Upper lobe of right lung (tissue), 1 donor: ENCODE measurements at regions not wholly inside any gene's neighbourhood (a gene's known extent, or its start where the extent isn't known, plus 50 kb on each side); places are given as distances from the start of the nearest gene placed in this dataset.

Experiments used
- ATAC-seq: fragments of 200-7000 bp; cut with Tn5 transposase; one replicate; pipeline ENCODE4 v1.9.1; 2020; ENCODE audit warnings: mild to moderate bottlenecking, moderate library complexity
- DNase-seq: peaks from one replicate; pipeline ENCODE4 v3.0.0-alpha.2; 2020
- H3K27ac ChIP-seq: fragments of 200-600 bp; one replicate; pipeline ENCODE4 v1.8.0; 2022
- H3K27me3 ChIP-seq: fragments of 200-600 bp; one replicate; pipeline ENCODE4 v1.8.0; 2022; ENCODE audit warnings: mild to moderate bottlenecking
- H3K36me3 ChIP-seq: fragments of 200-600 bp; one replicate; pipeline ENCODE4 v1.8.0; 2022
- H3K4me1 ChIP-seq: fragments of 200-600 bp; one replicate; pipeline ENCODE4 v1.8.0; 2022
- H3K4me3 ChIP-seq: fragments of 200-600 bp; one replicate; pipeline ENCODE4 v1.8.0; 2022; ENCODE audit warnings: mild to moderate bottlenecking
- H3K9me3 ChIP-seq: fragments of 200-600 bp; one replicate; pipeline ENCODE4 v1.8.0; 2022
- CTCF ChIP-seq: fragments of 200-600 bp; IDR thresholded peaks from one replicate; pipeline ENCODE4 v1.8.0; 2022; ENCODE audit warnings: antibody characterized with exemption
- intact Hi-C: fragments of 100-400 bp; cut with DNase I; formaldehyde crosslinking; loops from one replicate; pipeline ENCODE4 v1.11.0; 2022
- donor health status: DM: no; HTN: yes; CAD: no; lungs with severe emphysema.

- no peak for ATAC-seq
Measured at GRCh38 chr14:86288336-86288735, 758.4 kb downstream of the FLRT2 start.

GRCh38 chr14:86279405-86279804 is 749.5 kb downstream of the FLRT2 start:
- intact Hi-C loops = no loop called here
- Histone ChIP-seq H3K36me3 (no peaks in the 10 kb centered on the region), H3K4me1 (no peaks in the 10 kb centered on the region), H3K27me3 (no peaks in the 10 kb centered on the region), H3K27ac (no peak overlapping the region), H3K4me3 (no peak overlapping the region), H3K9me3 (no peaks in the 10 kb centered on the region)
- ATAC-seq = peak; percentile 10
- no peak for DNase-seq
- no peak for TF ChIP-seq CTCF

More at GRCh38 chr14:86288336-86288735, 758.4 kb downstream of the FLRT2 start:
- H3K4me3 ChIP-seq = no peak overlapping the region
- no peaks in the 10 kb centered on the region for H3K4me1 ChIP-seq
- no peak for DNase-seq
- H3K9me3 ChIP-seq = no peaks in the 10 kb centered on the region
- H3K27me3 ChIP-seq = no peaks in the 10 kb centered on the region
- TF ChIP-seq CTCF = no peak
- no peak overlapping the region for H3K27ac ChIP-seq
- no peaks in the 10 kb centered on the region for H3K36me3 ChIP-seq
- intact Hi-C loops = no loop called here

- Histone ChIP-seq H3K36me3 (no peaks in the 10 kb centered on the region), H3K27me3 (no peaks in the 10 kb centered on the region), H3K4me3 (no peak overlapping the region), H3K4me1 (no peaks in the 10 kb centered on the region), H3K27ac (no peak overlapping the region), H3K9me3 (no peaks in the 10 kb centered on the region)
- intact Hi-C loops = no loop called here
- ATAC-seq (no peak), DNase-seq (no peak)
- TF ChIP-seq CTCF = no peak
Measured at GRCh38 chr14:86257973-86258372, 728.0 kb downstream of the FLRT2 start.

- H3K4me1 ChIP-seq = no peaks in the 10 kb centered on the region
- no peaks in the 10 kb centered on the region for H3K27me3 ChIP-seq
- ATAC-seq = no peak
- no peak for TF ChIP-seq CTCF
- H3K27ac ChIP-seq = no peak overlapping the region
- H3K4me3 ChIP-seq = no peak overlapping the region
- DNase-seq = no peak
- intact Hi-C loops = no loop called here
- no peaks in the 10 kb centered on the region for H3K36me3 ChIP-seq
- H3K9me3 ChIP-seq = no peaks in the 10 kb centered on the region
Measured at GRCh38 chr14:86243158-86243557, 713.2 kb downstream of the FLRT2 start.

- Histone ChIP-seq H3K27me3 (no peaks in the 10 kb centered on the region), H3K4me3 (no peak overlapping the region), H3K4me1 (no peaks in the 10 kb centered on the region), H3K36me3 (no peaks in the 10 kb centered on the region), H3K9me3 (no peaks in the 10 kb centered on the region), H3K27ac (no peak overlapping the region)
- ATAC-seq = no peak
- no peak for DNase-seq
- intact Hi-C loops = no loop called here
- TF ChIP-seq CTCF = no peak
Measured at GRCh38 chr14:86237733-86238132, 707.8 kb downstream of the FLRT2 start.

GRCh38 chr14:86221755-86222154 is 691.8 kb downstream of the FLRT2 start:
- Histone ChIP-seq H3K4me3 (no peak overlapping the region), H3K9me3 (no peaks in the 10 kb centered on the region), H3K27ac (no peak overlapping the region), H3K36me3 (no peaks in the 10 kb centered on the region), H3K27me3 (no peaks in the 10 kb centered on the region), H3K4me1 (no peaks in the 10 kb centered on the region)
- intact Hi-C loops = no loop called here
- TF ChIP-seq CTCF = no peak
- ATAC-seq = no peak
- DNase-seq = no peak
